ENCODE measurements at regions not wholly inside any gene's neighbourhood (a gene's known extent, or its start where the extent isn't known, plus 50 kb on each side); places are given as distances from the start of the nearest gene placed in this dataset.

- no peaks in the 10 kb centered on the region for H3K9me3 ChIP-seq (ENCODE audit: insufficient read depth, low read length, severe bottlenecking)
- no peak overlapping the region for H2AFZ ChIP-seq (ENCODE audit: low read depth, low read length)
- DNase-seq (no peak), ATAC-seq (ENCODE audit: insufficient read depth, low read depth) (no peak)
- no peak overlapping the region for H3K9ac ChIP-seq (ENCODE audit: low read depth, low read length)
- H4K20me1 ChIP-seq (ENCODE audit: insufficient read depth, low read length): no peaks in the 10 kb centered on the region
- TF ChIP-seq EZH2 (IDR thresholded peaks at IDR 0.05; ENCODE audit: borderline replicate concordance, low read depth, low read length, severe bottlenecking): no peak
- TF ChIP-seq, protein P1, sequence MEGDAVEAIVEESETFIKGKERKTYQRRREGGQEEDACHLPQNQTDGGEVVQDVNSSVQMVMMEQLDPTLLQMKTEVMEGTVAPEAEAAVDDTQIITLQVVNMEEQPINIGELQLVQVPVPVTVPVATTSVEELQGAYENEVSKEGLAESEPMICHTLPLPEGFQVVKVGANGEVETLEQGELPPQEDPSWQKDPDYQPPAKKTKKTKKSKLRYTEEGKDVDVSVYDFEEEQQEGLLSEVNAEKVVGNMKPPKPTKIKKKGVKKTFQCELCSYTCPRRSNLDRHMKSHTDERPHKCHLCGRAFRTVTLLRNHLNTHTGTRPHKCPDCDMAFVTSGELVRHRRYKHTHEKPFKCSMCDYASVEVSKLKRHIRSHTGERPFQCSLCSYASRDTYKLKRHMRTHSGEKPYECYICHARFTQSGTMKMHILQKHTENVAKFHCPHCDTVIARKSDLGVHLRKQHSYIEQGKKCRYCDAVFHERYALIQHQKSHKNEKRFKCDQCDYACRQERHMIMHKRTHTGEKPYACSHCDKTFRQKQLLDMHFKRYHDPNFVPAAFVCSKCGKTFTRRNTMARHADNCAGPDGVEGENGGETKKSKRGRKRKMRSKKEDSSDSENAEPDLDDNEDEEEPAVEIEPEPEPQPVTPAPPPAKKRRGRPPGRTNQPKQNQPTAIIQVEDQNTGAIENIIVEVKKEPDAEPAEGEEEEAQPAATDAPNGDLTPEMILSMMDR (IDR thresholded peaks at IDR 0.05; ENCODE audit: borderline replicate concordance, extremely low read depth, low read length, poor library complexity, severe bottlenecking): no peak
- no peaks in the 10 kb centered on the region for H3K36me3 ChIP-seq (ENCODE audit: insufficient read depth, low read length)
- no peaks in the 10 kb centered on the region for H3K4me1 ChIP-seq (ENCODE audit: insufficient read depth, low read length)
- peaks cover 29% of the 10 kb centered on the region for H3K27me3 ChIP-seq (ENCODE audit: insufficient read depth, low read length, poor library complexity)
- H3K79me2 ChIP-seq (ENCODE audit: insufficient read depth, low read length): no peaks in the 10 kb centered on the region
- H3K4me3 ChIP-seq (ENCODE audit: low read depth in 1 of 2, low read length in 2 of 2): no peak overlapping the region
- H3K4me2 ChIP-seq (ENCODE audit: insufficient read depth, low read length): no peak overlapping the region
- H3K27ac ChIP-seq (ENCODE audit: low read length): no peak overlapping the region
Measured at GRCh38 chr3:194854659-194855390, 169.1 kb downstream of the FAM43A start.

GRCh38 chr3:194856296-194856695 lies 170.6 kb downstream of the FAM43A start:
- H3K4me1 ChIP-seq (ENCODE audit: insufficient read depth, low read length): no peaks in the 10 kb centered on the region
- TF ChIP-seq, protein P1 (IDR thresholded peaks at IDR 0.05; ENCODE audit: borderline replicate concordance, extremely low read depth, low read length, poor library complexity, severe bottlenecking): no peak
- TF ChIP-seq EZH2 (IDR thresholded peaks at IDR 0.05; ENCODE audit: borderline replicate concordance, low read depth, low read length, severe bottlenecking): no peak
- no peak overlapping the region for H3K4me3 ChIP-seq (ENCODE audit: low read depth in 1 of 2, low read length in 2 of 2)
- no peak overlapping the region for H2AFZ ChIP-seq (ENCODE audit: low read depth, low read length)
- H3K27me3 ChIP-seq (ENCODE audit: insufficient read depth, low read length, poor library complexity): peaks cover 29% of the 10 kb centered on the region
- H4K20me1 ChIP-seq (ENCODE audit: insufficient read depth, low read length): no peaks in the 10 kb centered on the region
- no peak overlapping the region for H3K9ac ChIP-seq (ENCODE audit: low read depth, low read length)
- H3K36me3 ChIP-seq (ENCODE audit: insufficient read depth, low read length): no peaks in the 10 kb centered on the region
- no peak overlapping the region for H3K27ac ChIP-seq (ENCODE audit: low read length)
- H3K4me2 ChIP-seq (ENCODE audit: insufficient read depth, low read length): no peak overlapping the region
- no peaks in the 10 kb centered on the region for H3K9me3 ChIP-seq (ENCODE audit: insufficient read depth, low read length, severe bottlenecking)
- ATAC-seq (ENCODE audit: insufficient read depth, low read depth): no peak
- no peaks in the 10 kb centered on the region for H3K79me2 ChIP-seq (ENCODE audit: insufficient read depth, low read length)
- no peak for DNase-seq

GRCh38 chr3:194857469-194858113 lies 171.9 kb downstream of the FAM43A start:
- H3K79me2 ChIP-seq (ENCODE audit: insufficient read depth, low read length): no peaks in the 10 kb centered on the region
- no peak overlapping the region for H2AFZ ChIP-seq (ENCODE audit: low read depth, low read length)
- peaks cover 32% of the 10 kb centered on the region for H3K27me3 ChIP-seq (ENCODE audit: insufficient read depth, low read length, poor library complexity)
- H3K27ac ChIP-seq (ENCODE audit: low read length): no peak overlapping the region
- ATAC-seq (ENCODE audit: insufficient read depth, low read depth): no peak
- no peaks in the 10 kb centered on the region for H4K20me1 ChIP-seq (ENCODE audit: insufficient read depth, low read length)
- H3K36me3 ChIP-seq (ENCODE audit: insufficient read depth, low read length): no peaks in the 10 kb centered on the region
- no peak overlapping the region for H3K4me3 ChIP-seq (ENCODE audit: low read depth in 1 of 2, low read length in 2 of 2)
- H3K9ac ChIP-seq (ENCODE audit: low read depth, low read length): no peak overlapping the region
- no peak overlapping the region for H3K4me2 ChIP-seq (ENCODE audit: insufficient read depth, low read length)
- H3K4me1 ChIP-seq (ENCODE audit: insufficient read depth, low read length): no peaks in the 10 kb centered on the region
- DNase-seq: no peak
- no peak for TF ChIP-seq EZH2 (IDR thresholded peaks at IDR 0.05; ENCODE audit: borderline replicate concordance, low read depth, low read length, severe bottlenecking)
- TF ChIP-seq, protein P1 (IDR thresholded peaks at IDR 0.05; ENCODE audit: borderline replicate concordance, extremely low read depth, low read length, poor library complexity, severe bottlenecking): no peak
- H3K9me3 ChIP-seq (ENCODE audit: insufficient read depth, low read length, severe bottlenecking): no peaks in the 10 kb centered on the region
